ENCODE measurements at regions not wholly inside any gene's neighbourhood (a gene's known extent, or its start where the extent isn't known, plus 50 kb on each side); places are given as distances from the start of the nearest gene placed in this dataset.
"Not testable (repeated sequence)": the region's sequence is repeated elsewhere in the genome, so short reads cannot be mapped to it uniquely, and the experiment has no call there.

- no peak for DNase-seq
These were observed 674.4 kb upstream of the LCORL start for GRCh38 chr4:18695733-18696527.

DNA sequence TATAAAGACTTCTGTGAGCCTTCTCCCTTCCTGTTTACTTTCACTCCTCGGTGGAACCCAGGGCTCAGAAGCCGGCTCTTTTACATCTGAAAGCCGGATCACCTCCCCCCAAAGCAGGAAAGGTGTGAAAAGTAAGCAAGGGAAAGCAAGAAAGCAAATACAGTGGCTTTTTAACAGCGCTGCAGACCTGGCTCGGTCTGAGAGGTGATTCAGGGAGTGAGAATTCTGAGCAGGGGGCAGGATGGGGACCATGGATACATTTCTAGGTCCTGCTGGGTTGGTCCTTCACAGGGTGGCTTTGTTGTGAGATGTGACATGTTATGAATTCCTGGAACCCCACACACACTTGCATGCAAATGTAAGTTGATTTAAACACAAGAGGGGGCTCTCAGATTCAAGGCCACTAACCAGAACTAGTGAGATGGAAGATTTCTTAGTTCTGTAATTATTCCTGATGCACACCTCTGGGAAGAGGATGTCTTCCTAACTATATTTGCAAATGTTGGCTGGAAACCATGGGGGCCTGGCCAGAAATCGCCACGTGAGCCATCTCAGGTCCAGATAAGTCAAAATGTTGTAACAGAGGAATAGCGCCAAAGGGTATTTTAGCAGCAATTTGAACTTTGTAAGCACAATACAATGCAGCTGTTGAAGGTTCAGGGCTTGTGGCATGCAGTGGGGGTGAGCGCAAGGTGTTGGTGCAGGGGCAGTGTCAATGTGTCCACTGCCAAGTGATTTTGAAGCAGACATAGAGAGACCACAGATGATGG, 670.1 kb upstream of the LCORL start:
- DNase-seq: no peak

DNA sequence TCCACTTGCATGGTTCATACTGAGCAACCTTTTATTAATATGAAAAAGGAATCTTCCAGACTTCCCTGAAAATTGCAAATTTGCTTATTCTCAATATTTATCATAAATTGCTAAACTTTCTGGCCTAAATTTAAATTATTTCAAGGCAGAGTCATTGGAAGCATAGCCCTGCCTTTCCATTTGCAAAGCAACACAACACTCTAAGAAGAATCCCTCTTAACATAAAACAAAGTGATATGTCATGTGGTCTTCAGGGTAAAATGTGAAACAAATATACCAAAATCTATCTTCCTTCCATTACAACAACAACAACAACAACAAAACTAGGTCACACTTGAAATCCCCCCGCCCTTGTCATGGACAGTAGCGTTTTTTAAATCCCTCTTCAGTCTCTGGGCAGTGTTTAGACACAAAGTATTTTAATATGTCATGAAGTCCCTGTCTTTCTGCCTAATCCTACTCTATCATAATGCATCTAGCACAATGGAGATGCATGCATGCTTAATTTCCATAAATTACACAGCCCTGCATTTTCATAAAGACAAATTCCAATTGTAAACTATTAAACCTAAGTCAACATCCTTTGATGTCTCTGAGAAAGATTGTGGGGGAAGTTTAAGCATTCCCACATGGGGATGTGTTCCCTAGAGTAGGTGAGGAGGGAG, 668.9 kb upstream of the LCORL start:
- no peak for DNase-seq

- peak; percentile 25 for DNase-seq
These were observed 668.0 kb upstream of the LCORL start for GRCh38 chr4:18689308-18690115.

GRCh38 chr4:18688351-18688750, 666.8 kb upstream of the LCORL start:
- DNase-seq: not testable (repeated sequence)

DNA sequence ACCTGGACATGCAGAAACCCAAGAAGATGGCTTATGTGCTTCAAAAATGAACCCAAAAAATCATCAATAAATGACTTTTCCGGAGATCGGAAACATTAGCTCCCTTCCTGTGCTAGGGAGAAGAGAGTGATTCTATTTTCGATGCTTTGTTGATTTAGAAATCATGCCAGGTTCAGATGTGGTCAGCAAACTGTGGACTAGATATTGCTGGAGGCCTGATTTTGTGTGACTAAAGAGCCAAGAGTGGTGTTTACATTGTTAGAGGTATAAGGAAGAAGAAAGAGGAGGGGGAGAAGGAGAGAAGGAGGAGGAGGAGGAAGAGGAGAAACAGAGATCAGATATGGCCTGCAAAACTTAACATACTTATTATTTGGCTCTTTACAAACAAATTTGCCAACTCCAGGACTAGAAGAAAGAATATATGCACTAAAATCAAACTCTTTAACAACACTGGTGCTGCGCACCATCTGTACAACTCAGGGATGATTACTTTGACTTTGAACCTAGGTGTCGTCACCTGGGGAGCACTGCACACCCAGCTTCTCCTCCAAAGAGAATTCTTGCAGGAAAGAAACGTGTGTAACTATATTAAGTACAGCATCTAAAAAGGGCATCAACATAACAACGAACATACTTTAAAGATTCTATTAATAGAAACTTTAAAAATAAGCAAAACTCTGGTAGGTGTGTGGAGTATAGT, 664.9 kb upstream of the LCORL start:
- no peak for DNase-seq

DNA sequence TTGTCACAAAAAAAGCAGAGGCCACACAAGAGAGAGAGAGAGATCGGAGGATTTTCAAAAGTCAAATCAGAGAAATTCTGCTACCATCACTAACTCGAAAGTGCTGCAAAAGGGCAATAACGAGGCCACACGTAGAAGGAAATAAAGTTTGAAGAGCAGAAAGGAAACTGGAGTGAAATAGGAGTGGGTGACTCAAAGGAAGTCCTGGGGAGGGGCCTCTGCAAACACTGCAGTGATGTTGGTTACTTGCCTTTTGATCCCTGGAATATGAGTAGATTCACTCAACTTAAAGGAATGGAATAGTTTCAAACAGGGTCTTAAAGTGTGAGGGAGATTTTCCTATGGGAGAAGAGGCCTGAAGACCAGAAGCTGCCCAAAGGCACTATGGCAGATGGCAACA, 663.4 kb upstream of the LCORL start:
- no peak for DNase-seq

DNA sequence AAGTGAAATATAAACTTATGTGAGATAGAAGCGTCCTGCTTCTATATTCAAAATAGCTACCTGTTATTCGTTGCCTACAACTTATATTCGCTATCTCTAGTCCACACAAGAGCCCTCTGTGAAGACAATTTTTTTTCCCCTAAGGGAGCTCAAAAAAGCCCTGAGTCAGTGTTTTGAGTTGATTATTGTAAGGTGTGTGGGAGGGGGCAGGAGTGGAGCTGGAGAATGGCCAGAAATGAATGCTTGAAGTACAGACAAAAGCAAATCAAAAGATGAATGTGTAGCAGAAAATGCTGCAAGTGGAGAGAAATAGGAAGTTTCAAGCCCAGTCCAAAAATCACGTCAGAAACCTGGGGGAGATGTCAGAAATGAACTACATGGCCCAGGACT, 655.0 kb upstream of the LCORL start:
- DNase-seq: no peak

- no peak for DNase-seq
These were observed 654.3 kb upstream of the LCORL start for GRCh38 chr4:18675586-18676525.

GRCh38 chr4:18670034-18670433, 648.5 kb upstream of the LCORL start:
- no peak for DNase-seq

- DNase-seq: no peak
These were observed 647.8 kb upstream of the LCORL start for GRCh38 chr4:18669390-18669789.

- DNase-seq: no peak
These were observed 644.8 kb upstream of the LCORL start for GRCh38 chr4:18666322-18666721.

GRCh38 chr4:18664171-18664570, 642.6 kb upstream of the LCORL start:
- DNase-seq: no peak

DNA sequence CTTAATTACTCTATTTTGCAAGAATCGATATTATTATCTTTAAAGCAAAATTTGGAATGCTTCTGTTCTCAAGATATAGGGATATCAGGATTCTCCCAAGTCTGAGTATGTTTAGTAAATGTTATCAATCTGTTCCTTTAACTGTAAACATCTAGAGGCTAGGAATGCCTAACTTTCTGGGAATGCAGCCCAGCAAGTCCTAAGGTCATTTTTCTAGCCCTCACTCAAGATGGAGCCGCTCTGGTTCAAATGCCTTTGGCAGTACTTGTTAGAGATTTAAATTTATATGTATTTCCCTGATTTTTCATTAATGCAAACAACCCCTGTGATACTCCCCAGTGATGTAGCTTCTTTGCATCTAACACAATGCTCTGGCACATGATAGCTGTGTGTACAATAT, 623.8 kb upstream of the LCORL start:
- DNase-seq: no peak

- DNase-seq: no peak
These were observed 619.8 kb upstream of the LCORL start for GRCh38 chr4:18641334-18641733.

GRCh38 chr4:18638031-18638430, 616.5 kb upstream of the LCORL start:
- DNase-seq: no peak

DNA sequence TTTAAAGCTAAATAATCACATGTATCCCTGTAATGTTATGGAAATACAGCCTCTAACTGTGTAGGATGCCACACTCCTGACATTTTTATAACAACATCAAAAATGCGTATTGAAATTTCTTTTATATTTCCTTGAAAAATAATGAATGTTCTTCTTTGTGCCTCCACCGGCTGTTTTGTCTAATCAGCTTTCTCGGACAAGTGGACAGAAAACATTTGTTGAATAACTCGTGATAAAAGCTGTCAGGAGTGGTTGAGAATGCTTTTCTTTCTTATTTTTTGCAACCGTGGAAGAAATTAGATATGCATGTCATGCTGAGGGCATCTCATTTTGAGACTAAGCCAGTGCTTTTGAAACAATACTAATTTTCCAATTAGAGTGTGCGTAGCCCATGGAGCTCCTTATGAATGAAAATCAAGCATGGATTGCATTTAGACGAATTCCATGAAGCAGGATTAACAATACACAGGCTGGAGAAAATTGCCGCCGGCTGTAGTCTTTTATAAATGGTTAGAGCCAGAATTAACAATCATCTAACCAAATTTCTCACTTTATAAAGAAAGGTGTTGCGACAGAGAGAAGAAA, 614.5 kb upstream of the LCORL start:
- DNase-seq: no peak

DNA sequence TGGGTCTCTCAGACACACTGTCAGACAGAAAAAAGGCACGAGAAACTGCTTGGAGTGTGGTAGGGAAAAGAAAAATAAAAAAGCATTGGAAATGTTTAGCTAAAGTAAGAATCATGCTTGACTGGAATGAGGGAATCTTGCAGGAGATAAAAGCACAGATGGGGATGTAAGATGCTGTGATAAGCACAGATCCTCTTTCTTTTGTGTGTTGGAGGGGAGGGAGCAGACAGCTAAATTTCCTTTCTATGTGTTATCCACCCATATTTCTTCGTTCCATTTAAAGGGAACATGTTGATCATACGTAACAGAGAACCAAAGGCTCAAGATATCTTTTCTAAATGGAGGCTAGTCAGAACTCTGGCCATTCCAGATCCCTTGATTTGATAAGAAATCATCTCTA, 614.0 kb upstream of the LCORL start:
- no peak for DNase-seq

GRCh38 chr4:18631586-18631985, 610.0 kb upstream of the LCORL start:
- DNase-seq: no peak
